Fibroblast of mammary gland (primary cell): ENCODE measurements at regions not wholly inside any gene's neighbourhood (a gene's known extent, or its start where the extent isn't known, plus 50 kb on each side); places are given as distances from the start of the nearest gene placed in this dataset.

Experiments used
- DNase-seq: peaks from one replicate; pipeline ENCODE4 v3.0.0-alpha.2; 2010; ENCODE audit warnings: low read depth
- H3K4me3 ChIP-seq: 2 replicates; pipeline ENCODE4 v1.5.1; 2011; ENCODE audit warnings: low read depth, mild to moderate bottlenecking, low read length, moderate library complexity; ENCODE audit not compliant: control insufficient read depth
- CTCF ChIP-seq: conservative IDR thresholded peaks from 2 replicates; pipeline ENCODE4 v1.5.1; 2011; ENCODE audit warnings: low read depth, low read length, inconsistent platforms; ENCODE audit not compliant: control insufficient read depth, insufficient read depth

- H3K4me3 ChIP-seq = no peak overlapping the region
- TF ChIP-seq CTCF = no peak
- peak; percentile 60 for DNase-seq
Measured at GRCh38 chr2:151049746-151050145, 211.9 kb downstream of the RBM43 start.

GRCh38 chr2:151048331-151049054 is 213.2 kb downstream of the RBM43 start:
- H3K4me3 ChIP-seq = no peak overlapping the region
- no peak for DNase-seq
- no peak for TF ChIP-seq CTCF

DNA sequence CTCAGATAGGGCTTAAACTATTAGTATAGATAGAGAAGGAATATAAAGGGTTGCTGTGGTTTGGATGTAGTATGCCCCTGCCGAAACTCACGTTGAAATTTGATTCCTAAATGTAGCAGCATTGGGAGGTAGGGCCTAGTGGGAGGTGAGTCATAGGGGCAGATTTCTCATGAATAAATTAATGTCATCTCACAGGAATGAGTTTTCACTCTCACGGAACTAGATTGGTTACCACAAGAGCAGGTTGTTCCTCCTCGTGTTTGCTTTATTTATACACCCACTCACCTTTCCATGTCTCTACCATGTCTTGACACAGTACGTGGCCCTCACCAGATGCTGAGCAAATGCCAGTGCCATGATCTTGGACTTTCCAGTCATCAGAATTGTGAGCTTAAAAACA is 218.2 kb downstream of the RBM43 start:
- DNase-seq = peak; percentile 86
- no peak for TF ChIP-seq CTCF
- H3K4me3 ChIP-seq = no peak overlapping the region

DNA sequence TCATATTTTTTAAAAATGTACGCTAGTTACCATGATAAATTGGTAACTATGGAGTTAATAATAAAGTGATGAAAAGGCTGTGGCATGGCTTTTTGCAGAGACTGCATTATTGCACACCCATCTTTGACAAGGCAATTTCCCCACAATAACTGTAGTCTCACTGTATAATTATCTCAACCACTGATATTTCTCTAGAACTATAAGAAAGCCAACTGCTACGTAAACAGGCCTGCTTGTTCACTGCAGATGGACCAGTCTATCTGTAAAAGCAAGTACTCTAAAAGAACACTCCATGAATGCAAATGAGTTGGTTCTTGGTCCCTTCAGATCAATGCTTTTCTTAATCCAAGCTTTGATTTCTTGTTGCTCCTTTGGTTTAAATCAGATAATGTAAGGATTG is 218.7 kb downstream of the RBM43 start:
- no peak for TF ChIP-seq CTCF
- no peak overlapping the region for H3K4me3 ChIP-seq

GRCh38 chr2:151040039-151040438 is 221.6 kb downstream of the RBM43 start:
- peak; percentile 82 for DNase-seq
- TF ChIP-seq CTCF = no peak
- H3K4me3 ChIP-seq = no peak overlapping the region

More for the DNA sequence above, 218.7 kb downstream of the RBM43 start:
- DNase-seq = no peak

DNA sequence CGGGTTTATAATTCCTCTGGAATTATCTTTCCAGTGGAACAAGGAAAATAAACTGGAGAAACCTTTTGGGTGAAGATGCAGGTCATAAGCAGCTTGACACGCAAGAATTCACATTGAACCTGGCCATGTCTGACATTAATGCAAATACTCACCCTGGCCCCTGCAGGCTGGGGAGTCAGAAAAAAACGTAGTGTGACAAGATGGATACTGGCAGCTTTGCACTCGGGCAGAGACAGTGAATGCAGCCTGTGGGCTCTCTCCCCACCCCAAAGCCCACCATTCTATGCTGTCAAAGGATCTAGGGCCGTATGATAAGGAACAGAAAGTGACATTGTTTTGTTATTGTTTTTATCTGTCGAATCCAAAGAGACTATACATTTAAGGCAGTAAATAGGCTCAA is 223.1 kb downstream of the RBM43 start:
- no peak for TF ChIP-seq CTCF
- no peak overlapping the region for H3K4me3 ChIP-seq
- no peak for DNase-seq
